Stomach (tissue), 4 donors: ENCODE measurements at regions not wholly inside any gene's neighbourhood (a gene's known extent, or its start where the extent isn't known, plus 50 kb on each side); places are given as distances from the start of the nearest gene placed in this dataset.

Experiments
- POLR2A ChIP-seq, 4 donors: fragments of 450-650 bp; IDR thresholded peaks; one replicate each; pipeline ENCODE4 v1.6.1; 2016; ENCODE audit warnings: antibody characterized with exemption in 4 of 4, control low read depth in 2 of 4, mild to moderate bottlenecking in 1 of 4, moderate library complexity in 1 of 4
- TF ChIP-seq, protein P1 (sequence below), 7 experiments: fragments of 450-650 bp in 4 of 7; fragments of 200-600 bp in 3 of 7; sonication (generic) in 3 of 7; IDR thresholded peaks; one replicate each; pipeline ENCODE4 v1.5.1; 2016 to 2019; ENCODE audit warnings: antibody characterized with exemption in 7 of 7, control low read depth in 2 of 7, mild to moderate bottlenecking in 1 of 7

DNA sequence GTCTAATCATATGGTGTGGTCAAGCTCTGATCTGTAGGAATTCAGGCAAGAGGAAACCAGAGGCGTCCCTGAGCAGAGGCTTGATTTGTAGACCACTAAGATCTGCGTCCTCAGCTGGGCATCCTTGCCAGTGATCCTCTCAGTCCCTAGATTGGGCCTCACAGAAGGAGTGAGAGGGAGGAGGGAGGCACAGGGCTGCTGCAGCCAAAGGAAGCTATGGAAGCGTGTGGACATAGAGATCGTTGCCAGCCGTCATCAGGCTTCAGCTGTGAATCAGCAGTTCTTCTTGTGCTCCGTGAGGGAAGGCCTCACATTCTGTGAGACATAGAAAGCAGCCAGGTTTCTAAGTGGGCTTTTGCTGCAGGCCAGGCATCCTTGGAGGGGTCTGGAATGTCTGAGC, 254.6 kb upstream of the KIRREL3 start:
- TF ChIP-seq POLR2A (IDR thresholded peaks at IDR 0.05): no peak
- TF ChIP-seq, protein P1, sequence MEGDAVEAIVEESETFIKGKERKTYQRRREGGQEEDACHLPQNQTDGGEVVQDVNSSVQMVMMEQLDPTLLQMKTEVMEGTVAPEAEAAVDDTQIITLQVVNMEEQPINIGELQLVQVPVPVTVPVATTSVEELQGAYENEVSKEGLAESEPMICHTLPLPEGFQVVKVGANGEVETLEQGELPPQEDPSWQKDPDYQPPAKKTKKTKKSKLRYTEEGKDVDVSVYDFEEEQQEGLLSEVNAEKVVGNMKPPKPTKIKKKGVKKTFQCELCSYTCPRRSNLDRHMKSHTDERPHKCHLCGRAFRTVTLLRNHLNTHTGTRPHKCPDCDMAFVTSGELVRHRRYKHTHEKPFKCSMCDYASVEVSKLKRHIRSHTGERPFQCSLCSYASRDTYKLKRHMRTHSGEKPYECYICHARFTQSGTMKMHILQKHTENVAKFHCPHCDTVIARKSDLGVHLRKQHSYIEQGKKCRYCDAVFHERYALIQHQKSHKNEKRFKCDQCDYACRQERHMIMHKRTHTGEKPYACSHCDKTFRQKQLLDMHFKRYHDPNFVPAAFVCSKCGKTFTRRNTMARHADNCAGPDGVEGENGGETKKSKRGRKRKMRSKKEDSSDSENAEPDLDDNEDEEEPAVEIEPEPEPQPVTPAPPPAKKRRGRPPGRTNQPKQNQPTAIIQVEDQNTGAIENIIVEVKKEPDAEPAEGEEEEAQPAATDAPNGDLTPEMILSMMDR (IDR thresholded peaks at IDR 0.05): no peak
